HepG2 (cell line): ENCODE measurements at regions not wholly inside any gene's neighbourhood (a gene's known extent, or its start where the extent isn't known, plus 50 kb on each side); places are given as distances from the start of the nearest gene placed in this dataset.

ENCODE experiments used
- ATAC-seq: fragments of 200-7000 bp; cut with Tn5 transposase; 3 replicates; pipeline ENCODE4 v1.9.1; 2020; ENCODE audit warnings: mild to moderate bottlenecking, moderate library complexity
- BruUV-seq: library from RNA; stranded (reverse); fragments of 400-500 nt; replicated peaks from 2 replicates; lab custom pipeline; 2021; lab: Mats Ljungman, UMichigan
- CTCF ChIA-PET: fragments of 300-600 bp; formaldehyde crosslinking; extraction: SDS; loops from one replicate; lab custom pipeline; 2021; ENCODE audit warnings: low total read pairs, inconsistent platforms, low intra/inter-chr PET ratio; lab: Yijun Ruan, JAX
- POLR2A ChIA-PET: fragments of 350-600 bp; sonication (Branson Sonifier 250); formaldehyde crosslinking; loops from one replicate; lab custom pipeline; 2020; ENCODE audit warnings: antibody characterized with exemption, inconsistent platforms; lab: Yijun Ruan, JAX
- DNase-seq: peaks from one replicate; pipeline ENCODE4 v3.0.0-alpha.2; 2015; ENCODE audit warnings: low spot score
- FAIRE-seq: peaks from 3 replicates; lab custom pipeline; 2011; peaks lifted over from hg19 to GRCh38; lab: Jason Lieb, UNC
- H2AFZ ChIP-seq: one replicate; pipeline ENCODE4 v1.6.1; 2011; ENCODE audit warnings: low read length, inconsistent platforms
- H3K27ac ChIP-seq: fragments of 300-600 bp; 3 replicates; pipeline ENCODE4 v1.8.0; 2011; ENCODE audit warnings: mixed run types, mild to moderate bottlenecking, mixed read lengths, low read length, inconsistent platforms; ENCODE audit not compliant: insufficient read depth; ENCODE audit errors: extremely low read length
- H3K27me3 ChIP-seq, 2 experiments: fragments of 200-600 bp in 1 of 2; 2 replicates in 1 of 2; 3 replicates in 1 of 2; pipeline versions ENCODE4 v1.6.0 to v1.8.0; 2011; ENCODE audit warnings: low read length in 2 of 2, mild to moderate bottlenecking in 2 of 2, moderate library complexity in 2 of 2, inconsistent platforms in 1 of 2; ENCODE audit not compliant: insufficient read depth in 2 of 2, control insufficient read depth in 1 of 2
- H3K36me3 ChIP-seq, 2 experiments: fragments of 200-600 bp in 1 of 2; replicated peaks in 1 of 2; 2 replicates in 1 of 2; 3 replicates in 1 of 2; pipeline versions ENCODE4 v1.5.1 to v1.8.0; 2011; ENCODE audit warnings: low read length in 2 of 2, inconsistent platforms in 1 of 2; ENCODE audit not compliant: insufficient read depth in 2 of 2, control insufficient read depth in 1 of 2
- H3K4me1 ChIP-seq: 2 replicates; pipeline ENCODE4 v1.5.1; 2012; ENCODE audit warnings: low read length, inconsistent platforms; ENCODE audit not compliant: insufficient read depth
- H3K4me2 ChIP-seq: 2 replicates; pipeline ENCODE4 v1.6.0; 2011; ENCODE audit warnings: low read depth, low read length, inconsistent platforms
- H3K4me3 ChIP-seq, 3 experiments: fragments of 200-600 bp in 1 of 3; sonication (generic), shearing (Covaris generic) in 1 of 3; replicated peaks in 1 of 3; 2 replicates each; pipeline ENCODE4 v1.5.1; 2011 to 2016; ENCODE audit warnings: low read length in 3 of 3, inconsistent platforms in 2 of 3, low read depth in 2 of 3, mild to moderate bottlenecking in 2 of 3, control low read depth in 1 of 3, mixed read lengths in 1 of 3; ENCODE audit not compliant: insufficient read depth in 1 of 3
- H3K79me2 ChIP-seq: one replicate; pipeline ENCODE4 v1.6.1; 2011; ENCODE audit warnings: low read length, inconsistent platforms; ENCODE audit not compliant: insufficient read depth
- H3K9ac ChIP-seq: 2 replicates; pipeline ENCODE4 v1.6.0; 2011; ENCODE audit warnings: mild to moderate bottlenecking, low read depth, low read length, inconsistent platforms; ENCODE audit not compliant: insufficient read depth
- H3K9me3 ChIP-seq: 2 replicates; pipeline ENCODE4 v1.5.1; 2012; ENCODE audit warnings: mild to moderate bottlenecking, low read length
- H4K20me1 ChIP-seq: 2 replicates; pipeline ENCODE4 v1.6.0; 2011; ENCODE audit warnings: inconsistent platforms, mild to moderate bottlenecking, low read length, moderate library complexity; ENCODE audit not compliant: insufficient read depth
- FIP1L1 ChIP-seq: fragments of 200-400 bp; formaldehyde crosslinking; IDR thresholded peaks from 2 replicates; pipeline ENCODE4 v1.6.1; 2018; ENCODE audit warnings: low read depth, mild to moderate bottlenecking, low read length, moderate library complexity, borderline replicate concordance; ENCODE audit not compliant: insufficient read depth
- ISL2 ChIP-seq: sonication (generic); formaldehyde crosslinking; IDR thresholded peaks from 2 replicates; pipeline ENCODE4 v1.5.0; 2020; ENCODE audit warnings: missing genetic modification reagents
- KDM4B ChIP-seq: sonication (generic); formaldehyde crosslinking; IDR thresholded peaks from 2 replicates; pipeline ENCODE4 v1.4.0; 2020; ENCODE audit warnings: missing genetic modification reagents
- MED13 ChIP-seq: sonication (generic); formaldehyde crosslinking; IDR thresholded peaks from 2 replicates; pipeline ENCODE4 v1.5.0; 2020; ENCODE audit warnings: missing genetic modification reagents
- NFE2L1 ChIP-seq: sonication (generic); formaldehyde crosslinking; IDR thresholded peaks from 2 replicates; pipeline ENCODE4 v1.4.0; 2020; ENCODE audit warnings: missing genetic modification reagents, mild to moderate bottlenecking, borderline replicate concordance
- ZNF280B ChIP-seq: sonication (generic); formaldehyde crosslinking; IDR thresholded peaks from 2 replicates; pipeline ENCODE4 v1.5.0; 2020; ENCODE audit warnings: missing genetic modification reagents, mild to moderate bottlenecking, borderline replicate concordance
- ZNF292 ChIP-seq: sonication (generic); formaldehyde crosslinking; IDR thresholded peaks from 2 replicates; pipeline ENCODE4 v1.8.1; 2022; ENCODE audit warnings: mild to moderate bottlenecking, low read depth, missing genetic modification reagents, borderline replicate concordance
- ZNF296 ChIP-seq: sonication (generic); formaldehyde crosslinking; conservative IDR thresholded peaks from 2 replicates; pipeline ENCODE4 v1.5.0; 2020; ENCODE audit warnings: mild to moderate bottlenecking, missing genetic modification reagents
- ZNF788 ChIP-seq: sonication (generic); formaldehyde crosslinking; IDR thresholded peaks from 2 replicates; pipeline ENCODE4 v1.5.0; 2020; ENCODE audit warnings: mild to moderate bottlenecking, missing genetic modification reagents, borderline replicate concordance
- WGBS: methylation state at CpG from one replicate; pipeline ENCODE4 v1.1.6; 2017; ENCODE audit warnings: low lambda C conversion rate; 5-methylcytosine and 5-hydroxymethylcytosine counted together
- in situ Hi-C: cut with HindIII; loops from 2 replicates; pipeline ENCODE4 v1.10.0; 2017; ENCODE audit warnings: low pct_unique_long_range_greater_than_20kb; ENCODE audit not compliant: extremely low pct_ligation_motif_present
- intact Hi-C: fragments of 100-400 bp; cut with micrococcal nuclease; formaldehyde crosslinking; loops from one replicate; pipeline ENCODE4 v1.10.0; 2022; ENCODE audit not compliant: unreplicated experiment

GRCh38 chr12:113645183-113645582 is 173.5 kb upstream of the LHX5 start:
- Histone ChIP-seq H3K9me3 (no peaks in the 10 kb centered on the region), H2AFZ (no peak overlapping the region), H4K20me1 (no peaks in the 10 kb centered on the region), H3K79me2 (no peaks in the 10 kb centered on the region), H3K27ac (no peak overlapping the region), H3K4me3 (no peak overlapping the region), H3K36me3 (no peaks in the 10 kb centered on the region), H3K9ac (no peak overlapping the region), H3K4me2 (no peak overlapping the region), H3K27me3 (peaks cover 1 to 20% of the 10 kb centered on the region in 2 experiments; a peak in 2 of 5 replicates), H3K4me1 (no peaks in the 10 kb centered on the region)
- ATAC-seq (no peak), DNase-seq (no peak), FAIRE-seq (no peak)
- intact Hi-C loops: no loop called here
- ChIA-PET POLR2A (no interaction called here), CTCF (no interaction called here)
- WGBS: 50% methylated on average over 2 of the region's 2 CpGs
- in situ Hi-C loops: no loop called here
- BruUV-seq: no TSS peak
- TF ChIP-seq ISL2 (no peak), MED13 (CRISPR knock-in tag) (no peak), NFE2L1 (CRISPR knock-in tag) (no peak), KDM4B (CRISPR knock-in tag) (no peak), ZNF280B (CRISPR knock-in tag) (no peak), ZNF292 (CRISPR knock-in tag) (no peak), ZNF788 (CRISPR knock-in tag) (no peak), ZNF296 (no peak), FIP1L1 (no peak)
